ENCODE measurements at regions not wholly inside any gene's neighbourhood (a gene's known extent, or its start where the extent isn't known, plus 50 kb on each side); places are given as distances from the start of the nearest gene placed in this dataset.
"Not testable (repeated sequence)": the region's sequence is repeated elsewhere in the genome, so short reads cannot be mapped to it uniquely, and the experiment has no call there.

GRCh38 chr16:87217802-87218201 is 99.4 kb downstream of the C16orf95 start:
- not testable (repeated sequence) for DNase-seq

- DNase-seq = no peak
Measured at GRCh38 chr16:87218281-87219055, 98.7 kb downstream of the C16orf95 start.

- no peak for DNase-seq
Measured at GRCh38 chr16:87219287-87219909, 97.8 kb downstream of the C16orf95 start.

GRCh38 chr16:87221633-87222032 is 95.6 kb downstream of the C16orf95 start:
- no peak for DNase-seq

- no peak for DNase-seq
Measured at GRCh38 chr16:87222335-87222734, 94.9 kb downstream of the C16orf95 start.

- DNase-seq = no peak
Measured at GRCh38 chr16:87223656-87224248, 93.4 kb downstream of the C16orf95 start.

GRCh38 chr16:87226926-87227295 is 90.3 kb downstream of the C16orf95 start:
- DNase-seq = no peak

GRCh38 chr16:87227296-87227951 is 89.8 kb downstream of the C16orf95 start:
- DNase-seq = no peak

GRCh38 chr16:87228363-87228762 is 88.8 kb downstream of the C16orf95 start:
- DNase-seq = no peak

- no peak for DNase-seq
Measured at GRCh38 chr16:87229230-87230188, 87.7 kb downstream of the C16orf95 start.

GRCh38 chr16:87230571-87230970 is 86.6 kb downstream of the C16orf95 start:
- DNase-seq = no peak

- DNase-seq = no peak
Measured at GRCh38 chr16:87231295-87231694, 85.9 kb downstream of the C16orf95 start.

- no peak for DNase-seq
Measured at GRCh38 chr16:87231911-87232310, 85.3 kb downstream of the C16orf95 start.

- no peak for DNase-seq
Measured at GRCh38 chr16:87233928-87234327, 83.3 kb downstream of the C16orf95 start.

GRCh38 chr16:87234601-87235000 is 82.6 kb downstream of the C16orf95 start:
- no peak for DNase-seq

- no peak for DNase-seq
Measured at GRCh38 chr16:87235810-87236515, 81.2 kb downstream of the C16orf95 start.

- DNase-seq = no peak
Measured at GRCh38 chr16:87236516-87237115, 80.6 kb downstream of the C16orf95 start.

- DNase-seq = no peak
Measured at GRCh38 chr16:87238361-87238715, 78.9 kb downstream of the C16orf95 start.

- no peak for DNase-seq
Measured at GRCh38 chr16:87239545-87239944, 77.6 kb downstream of the C16orf95 start.

- DNase-seq = no peak
Measured at GRCh38 chr16:87240211-87241136, 76.7 kb downstream of the C16orf95 start.

Measured in effector CD4-positive, alpha-beta T cell (primary cell).